CD4-positive, alpha-beta T cell treated with Interleukin-4 for 1 hour (primary cell): ENCODE measurements at regions not wholly inside any gene's neighbourhood (a gene's known extent, or its start where the extent isn't known, plus 50 kb on each side); places are given as distances from the start of the nearest gene placed in this dataset.

Source experiments
- DNase-seq, 2 donors: peaks; one replicate each; pipeline ENCODE4 v3.0.0-alpha.2; 2020 to 2022

DNA sequence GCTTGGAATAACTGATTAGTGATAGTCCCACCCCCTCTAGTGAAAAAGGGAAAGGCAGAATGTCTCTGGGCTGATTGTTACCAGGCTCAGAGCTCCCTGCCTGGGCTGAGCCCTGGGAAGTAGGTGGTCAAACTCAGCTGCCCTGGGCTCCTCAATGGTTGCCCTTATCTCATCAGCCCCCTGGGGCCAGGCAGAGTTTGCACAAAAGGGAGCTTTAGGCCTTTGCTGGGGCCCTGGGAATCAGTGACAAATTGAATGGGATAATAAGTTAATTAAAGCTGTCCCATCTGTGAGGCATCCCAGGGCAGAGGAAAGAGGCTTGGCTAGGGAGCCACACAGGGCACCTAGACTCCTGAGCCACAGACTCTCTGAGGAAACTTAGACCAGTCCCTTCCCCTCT lies 89.0 kb downstream of the EFNB1 start:
- DNase-seq: no peak

GRCh38 chrX:68916891-68917290 lies 88.1 kb downstream of the EFNB1 start:
- DNase-seq: no peak

GRCh38 chrX:68915778-68916177 lies 87.0 kb downstream of the EFNB1 start:
- DNase-seq: no peak

GRCh38 chrX:68914479-68914946 lies 85.7 kb downstream of the EFNB1 start:
- DNase-seq: no peak

DNA sequence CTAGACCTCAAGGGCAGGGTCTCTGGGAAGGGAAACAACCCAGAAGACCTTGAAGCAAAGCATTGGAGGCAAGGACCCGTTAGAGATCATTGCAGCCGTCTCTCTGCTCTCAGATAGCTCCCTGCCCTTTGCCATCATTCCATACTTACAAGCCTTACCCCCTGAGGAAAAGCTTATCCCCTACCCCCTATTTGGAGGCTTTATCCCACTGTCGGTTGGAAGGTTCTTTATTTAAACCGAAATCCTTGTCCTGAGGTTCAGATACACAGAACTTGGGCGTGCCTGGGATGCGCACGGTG lies 84.4 kb downstream of the EFNB1 start:
- DNase-seq: no peak

DNA sequence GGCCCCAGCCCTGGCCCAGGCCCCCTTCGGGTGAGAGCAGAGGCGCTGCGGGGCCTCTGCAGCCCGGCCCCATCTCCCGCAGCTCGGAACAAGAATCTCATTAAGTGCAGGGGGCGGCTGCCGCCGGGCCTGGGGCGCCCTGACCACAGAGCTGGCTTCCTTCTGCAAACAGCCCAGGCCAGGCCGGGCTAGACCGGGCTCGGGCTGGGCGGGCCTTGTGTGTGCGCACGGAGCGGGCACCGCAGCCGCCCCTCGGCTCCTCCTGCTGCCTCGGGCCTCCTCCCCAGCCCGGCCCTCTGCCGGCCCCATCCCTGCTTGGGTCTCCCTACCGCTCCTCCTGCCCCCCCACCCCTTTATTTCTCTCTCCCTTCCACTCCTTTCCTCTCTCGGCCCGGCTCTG lies 83.3 kb downstream of the EFNB1 start:
- DNase-seq: no peak

GRCh38 chrX:68910731-68911428 lies 82.1 kb downstream of the EFNB1 start:
- DNase-seq: no peak

DNA sequence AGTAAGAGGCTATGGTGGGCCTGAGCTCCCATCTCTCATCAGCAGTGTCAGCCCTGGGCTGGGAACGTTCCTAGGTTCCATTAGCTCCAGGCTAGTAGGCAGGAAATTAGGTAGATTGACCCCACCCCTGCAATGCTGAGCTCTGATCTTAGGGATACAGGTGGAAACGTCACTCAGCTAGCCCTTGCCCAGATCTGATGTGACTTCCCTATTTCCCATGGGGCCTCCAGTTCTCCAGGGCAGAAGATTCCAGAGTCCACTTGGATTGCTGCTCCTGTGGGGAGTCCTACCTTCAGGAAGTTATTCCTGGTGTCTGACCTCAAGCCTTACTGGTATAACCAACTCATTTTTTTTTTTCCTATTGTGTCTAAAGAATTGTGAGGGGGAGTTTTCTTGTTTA lies 81.1 kb downstream of the EFNB1 start:
- DNase-seq: no peak

DNA sequence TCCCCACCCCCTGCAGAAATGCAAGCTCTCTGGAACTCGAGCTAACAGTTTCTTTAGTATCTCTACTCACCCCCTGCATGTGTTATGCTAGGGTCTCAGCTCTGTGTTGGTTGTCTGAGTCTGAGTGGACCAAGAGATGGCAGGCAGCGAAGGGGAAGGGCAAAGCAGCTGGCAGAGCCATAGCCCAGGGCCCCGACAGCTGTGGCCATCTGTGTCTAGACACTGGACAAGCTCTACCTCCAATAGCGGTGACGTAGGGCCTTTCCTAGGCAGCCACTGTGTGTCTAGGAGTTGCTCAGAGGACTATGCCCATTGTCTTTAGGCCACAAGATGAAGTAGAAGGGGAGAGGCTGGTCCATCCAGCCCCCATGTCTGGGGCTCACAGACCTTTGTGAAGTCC lies 79.2 kb downstream of the EFNB1 start:
- DNase-seq: no peak

- DNase-seq: no peak
Measured at GRCh38 chrX:68902706-68903504, 74.1 kb downstream of the EFNB1 start.

- DNase-seq: no peak
Measured at GRCh38 chrX:68901519-68901918, 72.7 kb downstream of the EFNB1 start.

DNA sequence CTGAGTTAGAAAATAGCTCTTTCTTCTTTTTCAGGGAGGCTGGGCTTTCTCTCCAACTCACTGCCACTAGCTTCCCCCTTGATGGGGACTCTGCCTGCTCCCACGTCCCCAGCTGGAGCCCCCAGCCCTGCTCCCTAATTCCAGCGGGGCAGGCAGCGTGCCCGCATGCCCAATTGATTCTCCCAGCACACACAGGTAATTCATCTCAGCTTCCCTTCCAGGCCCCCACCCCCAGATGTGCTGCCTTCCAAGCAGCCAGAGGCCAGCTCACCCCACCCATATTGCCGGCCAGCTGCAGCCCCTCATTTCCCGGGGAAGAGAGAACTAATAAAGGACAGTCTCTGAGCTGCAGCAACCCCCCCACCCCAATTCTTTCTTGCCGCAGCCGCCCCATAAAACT lies 69.8 kb downstream of the EFNB1 start:
- DNase-seq: no peak

DNA sequence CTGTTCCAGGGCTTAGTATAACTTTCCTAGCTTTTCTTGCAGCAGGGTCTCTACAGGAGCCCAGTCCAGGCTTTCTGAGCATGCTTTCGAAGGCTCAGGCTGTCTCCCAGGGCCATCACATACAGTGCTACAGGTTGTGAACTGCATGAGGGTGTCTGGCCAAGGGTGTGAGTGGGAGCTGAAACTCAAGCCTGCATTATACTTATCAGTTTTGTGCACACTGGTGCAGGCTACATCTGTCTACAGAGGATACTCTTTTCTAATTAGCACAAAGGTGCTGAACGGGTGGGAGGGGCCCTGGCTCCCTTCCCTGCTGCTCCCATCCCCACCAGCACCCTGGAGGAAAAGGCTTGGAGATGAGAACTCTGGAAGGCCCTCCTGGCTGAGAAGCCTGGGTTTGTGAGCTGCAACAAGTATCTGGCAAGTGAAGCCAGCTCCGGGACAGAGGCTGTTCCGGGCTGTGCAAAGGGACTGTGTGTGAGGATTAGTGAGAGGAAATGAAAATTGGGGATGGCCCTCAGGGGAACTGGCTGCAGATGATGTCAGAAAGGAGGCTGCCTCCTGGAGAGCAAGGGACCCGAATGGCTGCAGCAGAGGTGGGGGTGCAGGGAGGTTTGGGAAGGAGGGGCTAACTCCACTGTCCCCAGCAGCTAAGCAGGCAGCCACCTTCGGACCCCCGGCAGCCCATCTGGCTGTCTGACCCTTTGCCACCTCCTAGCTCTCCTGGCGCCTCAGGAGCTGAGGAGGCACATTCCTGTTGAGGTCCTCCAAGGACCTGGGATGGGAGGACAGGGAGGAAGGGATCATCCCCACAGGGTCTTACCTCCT lies 68.5 kb downstream of the EFNB1 start:
- DNase-seq: no peak

DNA sequence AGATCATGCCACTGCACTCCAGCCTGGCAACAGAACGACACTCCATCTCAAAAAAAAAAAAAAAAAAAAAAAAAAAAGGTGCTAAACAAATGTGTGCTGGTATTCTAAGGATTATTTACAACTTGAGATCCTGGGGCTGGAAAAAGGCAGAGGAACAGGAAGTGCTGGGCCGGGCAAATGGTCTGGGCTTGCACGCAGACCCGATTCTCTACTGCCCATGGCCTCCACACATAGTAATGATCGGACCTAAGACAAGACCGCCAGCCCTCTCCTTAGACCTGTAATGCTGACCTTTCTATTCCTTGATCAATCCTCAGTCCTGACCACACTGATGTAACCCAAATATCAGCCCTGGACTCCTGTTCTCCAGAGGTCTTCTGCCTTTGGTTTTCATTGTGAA lies 67.8 kb downstream of the EFNB1 start:
- DNase-seq: no peak

DNA sequence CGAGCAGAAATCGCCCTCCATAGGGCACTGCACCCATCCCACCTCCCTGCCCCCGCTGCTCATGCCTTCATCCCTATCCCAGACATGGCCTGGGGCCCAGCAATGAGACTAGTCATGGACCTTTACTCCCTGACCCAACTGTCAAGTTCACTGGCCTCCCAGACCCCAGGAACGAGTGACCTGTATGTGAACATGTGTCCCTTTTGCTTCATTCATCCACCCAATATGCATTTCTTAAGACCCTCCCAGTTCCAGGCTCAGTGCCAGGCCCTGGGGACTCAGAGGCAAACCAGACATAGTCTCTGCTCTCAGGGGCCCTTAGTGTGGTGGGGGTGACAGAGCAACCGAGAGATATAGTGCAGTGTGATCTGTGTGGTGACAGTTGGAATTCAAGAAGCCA lies 67.0 kb downstream of the EFNB1 start:
- no peak for DNase-seq

GRCh38 chrX:68895341-68895755 lies 66.5 kb downstream of the EFNB1 start:
- no peak for DNase-seq

DNA sequence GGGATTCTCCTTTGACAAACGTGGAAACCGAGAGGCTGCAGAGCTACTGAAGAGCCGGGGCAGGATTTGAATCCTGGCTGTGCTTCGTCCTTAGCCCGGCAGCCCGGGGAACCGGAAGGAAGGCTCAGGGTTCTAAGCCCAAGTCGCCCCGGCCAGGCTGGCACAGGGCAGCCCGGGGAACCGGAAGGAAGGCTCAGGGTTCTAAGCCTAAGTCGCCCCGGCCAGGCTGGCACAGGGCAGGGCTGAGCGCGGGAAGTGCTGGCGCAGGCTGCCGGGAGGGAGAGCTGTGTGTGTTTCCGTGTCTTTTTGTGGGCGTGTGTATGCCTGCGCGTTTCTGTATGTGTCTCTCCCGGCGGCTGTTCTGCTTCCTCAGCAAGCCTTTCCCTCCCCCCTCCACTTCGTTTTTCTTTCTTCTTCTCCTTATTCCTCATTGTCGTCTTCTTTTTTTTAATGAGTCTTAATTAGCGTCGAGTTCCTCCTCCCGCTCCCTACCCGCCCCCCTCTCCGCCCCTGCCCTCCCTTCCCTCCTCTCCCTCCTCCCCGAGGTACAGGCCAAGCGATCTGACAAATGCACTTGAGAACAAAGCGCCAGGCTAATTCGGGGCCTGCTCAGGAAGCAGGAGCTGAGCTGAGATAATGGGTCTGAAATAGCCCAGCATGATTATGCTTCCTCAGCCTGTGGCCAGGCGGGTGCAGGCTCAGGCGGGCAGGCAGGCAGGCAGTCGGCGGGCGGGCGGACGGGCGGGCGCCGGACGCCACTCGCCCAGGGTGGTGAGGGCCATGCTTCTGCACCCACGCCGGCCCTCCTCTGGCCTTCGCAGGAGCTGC lies 65.9 kb downstream of the EFNB1 start:
- no peak for DNase-seq

GRCh38 chrX:68894142-68894512 lies 65.3 kb downstream of the EFNB1 start:
- DNase-seq: no peak

- DNase-seq: no peak
Measured at GRCh38 chrX:68892651-68893050, 63.8 kb downstream of the EFNB1 start.

DNA sequence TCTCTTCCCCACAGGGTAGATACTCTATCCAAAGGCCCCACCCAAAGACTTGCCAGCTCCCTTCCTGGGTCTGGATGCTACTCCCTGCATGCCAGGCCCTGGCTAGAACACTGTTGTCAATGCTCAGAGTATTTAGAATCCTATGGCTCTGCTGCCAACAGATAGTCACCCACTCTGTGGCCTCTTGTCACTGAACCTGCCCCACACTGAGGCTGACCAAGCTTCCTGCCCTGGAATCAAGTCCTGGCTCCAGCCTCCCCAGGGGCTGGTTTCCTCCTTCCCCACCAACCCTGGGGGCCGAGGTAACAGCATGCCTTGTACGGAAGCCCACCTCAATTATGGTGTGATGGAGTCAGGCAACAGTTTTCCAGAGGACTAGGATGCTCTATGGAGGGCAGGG lies 63.3 kb downstream of the EFNB1 start:
- no peak for DNase-seq
